Liver (tissue), 8 donors: ENCODE measurements at regions not wholly inside any gene's neighbourhood (a gene's known extent, or its start where the extent isn't known, plus 50 kb on each side); places are given as distances from the start of the nearest gene placed in this dataset.
"Not testable (repeated sequence)": the region's sequence is repeated elsewhere in the genome, so short reads cannot be mapped to it uniquely, and the experiment has no call there.

Experiments
- DNase-seq: peaks from one replicate; pipeline ENCODE4 v3.0.0-alpha.2; 2017; ENCODE audit warnings: low spot score
- H3K27ac ChIP-seq, 2 donors: one replicate each; pipeline ENCODE4 v1.7.0; 2013; ENCODE audit warnings: inconsistent platforms in 2 of 2, low read length in 2 of 2, control low read depth in 1 of 2, low read depth in 1 of 2, mild to moderate bottlenecking in 1 of 2
- H3K27me3 ChIP-seq, 4 donors: one replicate each; pipeline versions ENCODE4 v1.6.1 to v1.7.0; 2013; ENCODE audit warnings: low read length in 3 of 4, inconsistent platforms in 1 of 4, mild to moderate bottlenecking in 1 of 4, moderate library complexity in 1 of 4; ENCODE audit not compliant: control insufficient read depth in 4 of 4, insufficient read depth in 4 of 4
- H3K36me3 ChIP-seq, 4 donors: one replicate each; pipeline versions ENCODE4 v1.6.1 to v1.7.0; 2013; ENCODE audit warnings: low read length in 3 of 4, mild to moderate bottlenecking in 3 of 4, low read depth in 1 of 4, moderate library complexity in 1 of 4; ENCODE audit not compliant: control insufficient read depth in 4 of 4, insufficient read depth in 3 of 4
- H3K4me1 ChIP-seq, 4 donors: one replicate each; pipeline versions ENCODE4 v1.6.1 to v1.7.0; 2013; ENCODE audit warnings: low read length in 3 of 4, mild to moderate bottlenecking in 3 of 4, moderate library complexity in 1 of 4; ENCODE audit not compliant: control insufficient read depth in 4 of 4, insufficient read depth in 4 of 4
- H3K4me3 ChIP-seq, 3 donors: one replicate each; pipeline versions ENCODE4 v1.6.1 to v1.7.0; 2013; ENCODE audit warnings: low read length in 3 of 3, control low read depth in 1 of 3, low read depth in 1 of 3, mild to moderate bottlenecking in 1 of 3
- H3K9ac ChIP-seq, 2 donors: one replicate each; pipeline ENCODE4 v1.7.0; 2013; ENCODE audit warnings: low read length in 2 of 2, mild to moderate bottlenecking in 2 of 2, moderate library complexity in 2 of 2, control low read depth in 1 of 2, low read depth in 1 of 2
- H3K9me3 ChIP-seq, 4 donors: one replicate each; pipeline versions ENCODE4 v1.6.1 to v1.7.0; 2013; ENCODE audit warnings: low read length in 3 of 4; ENCODE audit not compliant: control insufficient read depth in 4 of 4
- ATF3 ChIP-seq: IDR thresholded peaks from 2 replicates; pipeline ENCODE4 v1.6.1; 2016; ENCODE audit warnings: antibody characterized with exemption
- CTCF ChIP-seq: fragments of 150-350 bp; IDR thresholded peaks from 2 replicates; pipeline ENCODE4 v1.5.1; 2017; ENCODE audit warnings: improper control_type of control experiment, low read depth, low read length; ENCODE audit not compliant: missing input control
- EGR1 ChIP-seq, 2 donors: IDR thresholded peaks; 2 replicates each; pipeline ENCODE4 v1.6.1; 2016 to 2018; ENCODE audit warnings: antibody characterized with exemption in 2 of 2, low read depth in 2 of 2
- FOXA1 ChIP-seq: IDR thresholded peaks from 2 replicates; pipeline ENCODE4 v1.6.1; 2016; ENCODE audit warnings: antibody characterized with exemption
- FOXA2 ChIP-seq: IDR thresholded peaks from 2 replicates; pipeline ENCODE4 v1.6.1; 2016; ENCODE audit warnings: antibody characterized with exemption
- GABPA ChIP-seq, 2 donors: IDR thresholded peaks in 1 of 2; conservative IDR thresholded peaks in 1 of 2; 2 replicates each; pipeline ENCODE4 v1.6.1; 2016; ENCODE audit warnings: antibody characterized with exemption in 2 of 2, mild to moderate bottlenecking in 1 of 2, moderate library complexity in 1 of 2
- HNF4A ChIP-seq, 2 donors: conservative IDR thresholded peaks; 2 replicates each; pipeline ENCODE4 v1.6.1; 2016; ENCODE audit warnings: antibody characterized with exemption in 2 of 2, mild to moderate bottlenecking in 2 of 2
- HNF4G ChIP-seq: IDR thresholded peaks from 2 replicates; pipeline ENCODE4 v1.6.1; 2016; ENCODE audit warnings: antibody characterized with exemption
- JUND ChIP-seq, 2 donors: IDR thresholded peaks; 2 replicates each; pipeline ENCODE4 v1.6.1; 2016; ENCODE audit warnings: antibody characterized with exemption in 2 of 2
- MAX ChIP-seq: IDR thresholded peaks from 2 replicates; pipeline ENCODE4 v1.6.1; 2016; ENCODE audit warnings: antibody characterized with exemption
- NR2F2 ChIP-seq: IDR thresholded peaks from 2 replicates; pipeline ENCODE4 v1.6.1; 2016; ENCODE audit warnings: antibody characterized with exemption
- REST ChIP-seq: IDR thresholded peaks from 2 replicates; pipeline ENCODE4 v1.6.1; 2016; ENCODE audit warnings: antibody characterized with exemption, mild to moderate bottlenecking
- RXRA ChIP-seq, 2 donors: IDR thresholded peaks; 2 replicates each; pipeline ENCODE4 v1.6.1; 2017 to 2018; ENCODE audit warnings: antibody characterized with exemption in 2 of 2, mild to moderate bottlenecking in 1 of 2
- SP1 ChIP-seq: IDR thresholded peaks from 2 replicates; pipeline ENCODE4 v1.6.1; 2018; ENCODE audit warnings: antibody characterized with exemption, mild to moderate bottlenecking
- TAF1 ChIP-seq: conservative IDR thresholded peaks from 2 replicates; pipeline ENCODE4 v1.6.1; 2016; ENCODE audit warnings: antibody characterized with exemption, mild to moderate bottlenecking
- YY1 ChIP-seq: IDR thresholded peaks from 2 replicates; pipeline ENCODE4 v1.6.1; 2016; ENCODE audit warnings: antibody characterized with exemption, mild to moderate bottlenecking
- WGBS: extraction: QIAGEN DNeasy Blood & Tissue Kit; methylation state at CpG from one replicate; pipeline ENCODE4 v1.1.7; 2013; 5-methylcytosine and 5-hydroxymethylcytosine counted together
- TF ChIP-seq, protein P1 (sequence below): IDR thresholded peaks from 2 replicates; pipeline ENCODE4 v1.6.1; 2016; ENCODE audit warnings: antibody characterized with exemption
- donor health status: healthy.
- donor health status: healthy.
- donor health status: healthy.
- donor health status: healthy.
- donor health status: healthy.

DNA sequence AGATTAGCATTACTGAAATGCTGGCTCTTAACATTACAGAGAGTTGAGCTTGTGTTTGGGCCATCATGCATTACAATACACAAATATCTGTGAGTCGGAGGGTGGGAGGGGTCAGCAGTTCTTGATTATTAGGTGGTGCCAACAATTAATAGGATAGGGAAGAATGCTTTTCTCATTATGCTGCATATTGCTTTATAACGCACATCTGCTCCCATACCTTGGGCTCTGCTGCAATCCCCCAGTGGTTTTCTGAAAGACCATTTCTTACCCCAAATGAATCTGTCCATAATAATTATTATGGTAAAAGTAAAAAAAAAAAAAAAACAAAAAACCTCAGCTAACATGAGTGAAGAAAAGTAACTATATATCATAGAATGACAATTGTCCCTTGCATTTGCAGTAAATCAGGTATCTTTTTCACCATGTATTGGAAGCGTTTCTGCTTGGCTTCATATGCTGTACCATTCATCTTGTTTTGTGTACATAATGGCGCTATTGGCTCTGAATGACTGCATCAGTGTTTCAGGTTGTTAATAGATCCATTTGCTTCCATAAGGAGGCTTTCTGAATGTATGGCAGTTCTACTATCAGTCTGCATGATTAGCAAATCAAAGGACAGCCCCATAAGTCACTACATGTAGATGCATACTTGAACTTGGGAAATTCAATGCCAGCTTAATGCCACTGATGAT, 75.9 kb downstream of the CAVIN4 start:
- Histone ChIP-seq H3K9ac (no peak overlapping the region), H3K36me3 (no peaks in the 10 kb centered on the region), H3K9me3 (peaks cover 0 to 6% (median 3%) of the 10 kb centered on the region in 4 donors), H3K4me3 (no peak overlapping the region), H3K27ac (no peak overlapping the region), H3K4me1 (no peaks in the 10 kb centered on the region), H3K27me3 (peaks cover 0 to 5% (median 0%) of the 10 kb centered on the region in 4 donors)
- TF ChIP-seq REST (no peak), YY1 (no peak)
- 81% methylated on average over 4 of the region's 4 CpGs for WGBS
- no peak for DNase-seq

DNA sequence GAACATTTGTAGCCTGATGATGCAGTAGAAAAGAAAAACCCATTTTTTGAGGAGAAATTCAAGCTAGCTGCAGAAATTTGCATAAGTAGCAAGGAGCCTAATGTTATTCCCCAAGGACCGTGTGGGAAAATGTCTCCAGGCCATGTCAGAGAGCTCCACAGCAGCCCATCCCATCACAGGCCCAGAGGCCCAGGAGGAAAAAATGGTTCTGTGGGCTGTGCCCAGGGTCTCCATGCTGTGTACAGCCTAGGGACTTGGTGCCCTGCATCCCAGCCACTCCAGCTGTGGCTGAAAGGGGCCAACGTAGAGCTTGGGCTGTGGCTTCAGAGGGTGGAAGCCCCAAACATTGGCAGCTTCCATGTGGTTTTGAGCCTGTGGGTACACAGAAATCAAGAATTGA, 79.0 kb downstream of the CAVIN4 start:
- H3K9ac ChIP-seq, H3K9me3 ChIP-seq, H3K36me3 ChIP-seq, H3K27ac ChIP-seq, H3K27me3 ChIP-seq, H3K4me1 ChIP-seq, DNase-seq, H3K4me3 ChIP-seq: not testable (repeated sequence)
- WGBS, result 81% methylated on average over 2 of the region's 2 CpGs

DNA sequence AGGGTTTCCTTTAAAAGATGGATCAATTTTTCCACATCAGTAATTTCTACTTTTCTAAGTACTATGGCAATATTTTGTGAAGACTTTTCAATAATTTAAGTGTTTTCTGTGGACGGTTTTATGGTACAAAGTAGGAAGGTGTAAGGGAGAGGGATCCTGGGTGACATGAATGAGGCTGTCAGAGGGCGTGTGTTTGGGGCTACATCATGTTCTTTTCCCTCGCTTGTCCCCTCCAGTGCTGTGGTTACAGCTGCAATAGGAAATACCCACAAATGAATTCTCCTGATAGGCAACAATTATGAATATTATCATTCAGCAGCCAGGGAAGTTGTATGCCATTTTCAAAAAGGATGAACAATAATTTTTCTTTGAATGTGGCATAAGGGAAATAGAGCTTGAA, 83.8 kb downstream of the CAVIN4 start:
- Histone ChIP-seq H3K27me3 (no peaks in the 10 kb centered on the region), H3K9me3 (peaks cover 0 to 2% (median 0%) of the 10 kb centered on the region in 4 donors), H3K4me3 (no peak overlapping the region), H3K27ac (no peak overlapping the region), H3K9ac (no peak overlapping the region), H3K36me3 (no peaks in the 10 kb centered on the region), H3K4me1 (no peaks in the 10 kb centered on the region)
- no peak for DNase-seq
- 67% methylated on average over 3 of the region's 3 CpGs for WGBS
- TF ChIP-seq FOXA1, result no peak
- TF ChIP-seq FOXA2, result no peak
- no peak for TF ChIP-seq MAX
- TF ChIP-seq GABPA (IDR thresholded peaks at IDR 0.05 in 1 of 2, conservative IDR thresholded peaks at IDR 0.05 in 1 of 2), result no peak
- TF ChIP-seq, protein P1, sequence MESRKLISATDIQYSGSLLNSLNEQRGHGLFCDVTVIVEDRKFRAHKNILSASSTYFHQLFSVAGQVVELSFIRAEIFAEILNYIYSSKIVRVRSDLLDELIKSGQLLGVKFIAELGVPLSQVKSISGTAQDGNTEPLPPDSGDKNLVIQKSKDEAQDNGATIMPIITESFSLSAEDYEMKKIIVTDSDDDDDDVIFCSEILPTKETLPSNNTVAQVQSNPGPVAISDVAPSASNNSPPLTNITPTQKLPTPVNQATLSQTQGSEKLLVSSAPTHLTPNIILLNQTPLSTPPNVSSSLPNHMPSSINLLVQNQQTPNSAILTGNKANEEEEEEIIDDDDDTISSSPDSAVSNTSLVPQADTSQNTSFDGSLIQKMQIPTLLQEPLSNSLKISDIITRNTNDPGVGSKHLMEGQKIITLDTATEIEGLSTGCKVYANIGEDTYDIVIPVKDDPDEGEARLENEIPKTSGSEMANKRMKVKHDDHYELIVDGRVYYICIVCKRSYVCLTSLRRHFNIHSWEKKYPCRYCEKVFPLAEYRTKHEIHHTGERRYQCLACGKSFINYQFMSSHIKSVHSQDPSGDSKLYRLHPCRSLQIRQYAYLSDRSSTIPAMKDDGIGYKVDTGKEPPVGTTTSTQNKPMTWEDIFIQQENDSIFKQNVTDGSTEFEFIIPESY, result no peak
- no peak for TF ChIP-seq HNF4A (conservative IDR thresholded peaks at IDR 0.05)
- no peak for TF ChIP-seq YY1
- no peak for TF ChIP-seq JUND (IDR thresholded peaks at IDR 0.05)
- TF ChIP-seq REST, result no peak
- no peak for TF ChIP-seq CTCF
- no peak for TF ChIP-seq NR2F2
- TF ChIP-seq HNF4G, result no peak
- no peak for TF ChIP-seq EGR1 (IDR thresholded peaks at IDR 0.05; ENCODE audit: low read depth in 2 of 2)
- TF ChIP-seq TAF1, result no peak
- TF ChIP-seq SP1, result no peak
- no peak for TF ChIP-seq ATF3
- no peak for TF ChIP-seq RXRA (IDR thresholded peaks at IDR 0.05)
